Body of pancreas (tissue), 4 donors: ENCODE measurements at regions not wholly inside any gene's neighbourhood (a gene's known extent, or its start where the extent isn't known, plus 50 kb on each side); places are given as distances from the start of the nearest gene placed in this dataset.
"Not testable (repeated sequence)": the region's sequence is repeated elsewhere in the genome, so short reads cannot be mapped to it uniquely, and the experiment has no call there.

Experiments used
- ATAC-seq: fragments of 150-250 bp; one replicate; pipeline ENCODE4 v1.9.1; 2016
- DNase-seq, 4 donors: peaks; one replicate each; pipeline ENCODE4 v3.0.0-alpha.2; 2019
- H3K27ac ChIP-seq, 4 donors: fragments of 200-600 bp; sonication (generic); 1 replicate in 3 of 4; 2 replicates in 1 of 4; pipeline versions ENCODE4 v1.5.1 to v1.6.1; 2016 to 2019; ENCODE audit warnings: mild to moderate bottlenecking in 1 of 4, mixed read lengths in 1 of 4, moderate library complexity in 1 of 4
- H3K27me3 ChIP-seq, 2 donors: fragments of 200-600 bp; sonication (generic); one replicate each; pipeline ENCODE4 v1.6.0; 2016; ENCODE audit warnings: mild to moderate bottlenecking in 1 of 2
- H3K36me3 ChIP-seq, 2 donors: fragments of 200-600 bp; sonication (generic); replicated peaks in 1 of 2; 2 replicates each; pipeline ENCODE4 v1.5.1; 2016; ENCODE audit warnings: low read depth in 2 of 2; ENCODE audit not compliant: insufficient read depth in 1 of 2
- H3K4me1 ChIP-seq: fragments of 200-600 bp; sonication (generic); one replicate; pipeline ENCODE4 v1.6.0; 2016
- H3K4me3 ChIP-seq, 2 donors: fragments of 200-600 bp; sonication (generic); 1 replicate in 1 of 2; 2 replicates in 1 of 2; pipeline ENCODE4 v1.5.1; 2016 to 2019
- H3K9me3 ChIP-seq, 3 donors: fragments of 200-600 bp; sonication (generic); 1 replicate in 2 of 3; 2 replicates in 1 of 3; pipeline ENCODE4 v1.5.1; 2016
- CTCF ChIP-seq, 7 experiments: fragments of 450-650 bp in 4 of 7; fragments of 200-600 bp in 3 of 7; sonication (generic) in 3 of 7; IDR thresholded peaks; one replicate each; pipeline ENCODE4 v1.5.1; 2016 to 2019; ENCODE audit warnings: antibody characterized with exemption in 7 of 7
- POLR2A ChIP-seq, 3 donors: fragments of 450-650 bp; IDR thresholded peaks; one replicate each; pipeline ENCODE4 v1.6.1; 2016; ENCODE audit warnings: antibody characterized with exemption in 3 of 3, mild to moderate bottlenecking in 2 of 3
- whole genome bisulfite sequencing, 2 donors: methylation state at CpG; one replicate each; pipeline ENCODE4 v1.1.5; 2017; 5-methylcytosine and 5-hydroxymethylcytosine counted together
- intact Hi-C: fragments of 100-400 bp; cut with DNase I; formaldehyde crosslinking; loops from one replicate; pipeline ENCODE4 v1.15.1; 2023

GRCh38 chr5:162274679-162275078 is 207.1 kb downstream of the GABRG2 start:
- Histone ChIP-seq H3K27ac (no peak overlapping the region), H3K4me3 (no peak overlapping the region), H3K27me3 (no peaks in the 10 kb centered on the region), H3K4me1 (no peaks in the 10 kb centered on the region), H3K36me3 (no peaks in the 10 kb centered on the region), H3K9me3 (no peaks in the 10 kb centered on the region)
- DNase-seq, result no peak
- intact Hi-C loops, result no loop called here
- no peak for TF ChIP-seq POLR2A (IDR thresholded peaks at IDR 0.05)
- TF ChIP-seq CTCF (IDR thresholded peaks at IDR 0.05), result no peak
- ATAC-seq, result no peak

GRCh38 chr5:162275387-162275786 is 207.8 kb downstream of the GABRG2 start:
- H3K27ac ChIP-seq, result not testable (repeated sequence)
- 59 to 67% methylated on average over 4 of the region's 4 CpGs for WGBS, 2 donors

GRCh38 chr5:162282191-162282590 is 214.6 kb downstream of the GABRG2 start:
- Histone ChIP-seq H3K27ac (no peak overlapping the region), H3K27me3 (no peaks in the 10 kb centered on the region), H3K9me3 (no peaks in the 10 kb centered on the region), H3K36me3 (no peaks in the 10 kb centered on the region), H3K4me1 (no peaks in the 10 kb centered on the region), H3K4me3 (no peak overlapping the region)
- no peak for DNase-seq
- TF ChIP-seq POLR2A (IDR thresholded peaks at IDR 0.05) (no peak), CTCF (IDR thresholded peaks at IDR 0.05) (no peak)
- WGBS, 2 donors, result 59 to 78% methylated on average over 1 of the region's 1 CpG
- intact Hi-C loops, result no loop called here
- ATAC-seq, result no peak

More at GRCh38 chr5:162275387-162275786, 207.8 kb downstream of the GABRG2 start:
- ATAC-seq, intact Hi-C loops, DNase-seq, H3K27me3 ChIP-seq, H3K4me1 ChIP-seq, H3K4me3 ChIP-seq, H3K36me3 ChIP-seq, H3K9me3 ChIP-seq: not testable (repeated sequence)

- Histone ChIP-seq H3K9me3 (no peaks in the 10 kb centered on the region), H3K27ac (no peak overlapping the region), H3K27me3 (no peaks in the 10 kb centered on the region), H3K4me3 (no peak overlapping the region), H3K4me1 (no peaks in the 10 kb centered on the region), H3K36me3 (no peaks in the 10 kb centered on the region)
- TF ChIP-seq CTCF (IDR thresholded peaks at IDR 0.05) (no peak), POLR2A (IDR thresholded peaks at IDR 0.05) (no peak)
- WGBS, 2 donors, result 38 to 42% methylated on average over 1 of the region's 1 CpG
- no peak for DNase-seq
- no peak for ATAC-seq
- intact Hi-C loops, result no loop called here
Measured at GRCh38 chr5:162283609-162284008, 216.0 kb downstream of the GABRG2 start.

- TF ChIP-seq POLR2A (IDR thresholded peaks at IDR 0.05), result no peak
- no peak for TF ChIP-seq CTCF (IDR thresholded peaks at IDR 0.05)
- H3K27ac ChIP-seq, result no peak overlapping the region
- H3K36me3 ChIP-seq, result no peaks in the 10 kb centered on the region
- no peak for ATAC-seq
- no peaks in the 10 kb centered on the region for H3K27me3 ChIP-seq
- no peak overlapping the region for H3K4me3 ChIP-seq
- 22% methylated on average over 4 of the region's 4 CpGs for WGBS, 2 donors
- intact Hi-C loops, result no loop called here
- no peaks in the 10 kb centered on the region for H3K4me1 ChIP-seq
- no peaks in the 10 kb centered on the region for H3K9me3 ChIP-seq
- no peak for DNase-seq
Measured at GRCh38 chr5:162288647-162289296, 221.2 kb downstream of the GABRG2 start.
